Smooth muscle cell (in vitro differentiated cells): ENCODE measurements at regions not wholly inside any gene's neighbourhood (a gene's known extent, or its start where the extent isn't known, plus 50 kb on each side); places are given as distances from the start of the nearest gene placed in this dataset.

Experiments used
- DNase-seq: peaks from one replicate; lab custom pipeline; 2025; ENCODE audit not compliant: unreplicated experiment; lab: John Stamatoyannopoulos, UW
- H2AFZ ChIP-seq: fragments of 200-600 bp; sonication (generic); 2 replicates; pipeline ENCODE4 v1.6.0; 2016; ENCODE audit warnings: antibody characterized with exemption, low read depth, mild to moderate bottlenecking
- H3F3A ChIP-seq: fragments of 200-600 bp; sonication (generic); 2 replicates; pipeline ENCODE4 v1.6.0; 2017; ENCODE audit warnings: antibody characterized with exemption, low read depth
- H3K27ac ChIP-seq: fragments of 200-600 bp; sonication (generic); 2 replicates; pipeline ENCODE4 v1.5.1; 2016; ENCODE audit warnings: low read depth, mild to moderate bottlenecking
- H3K27me3 ChIP-seq: fragments of 200-600 bp; sonication (generic); 2 replicates; pipeline ENCODE4 v1.6.1; 2016; ENCODE audit warnings: low read depth, mild to moderate bottlenecking
- H3K36me3 ChIP-seq: fragments of 200-600 bp; sonication (generic); 2 replicates; pipeline ENCODE4 v1.5.1; 2016; ENCODE audit warnings: low read depth
- H3K4me1 ChIP-seq: fragments of 200-600 bp; sonication (generic); 2 replicates; pipeline ENCODE4 v1.5.1; 2016; ENCODE audit warnings: low read depth
- H3K4me2 ChIP-seq: fragments of 200-600 bp; sonication (generic); 2 replicates; pipeline ENCODE4 v1.6.0; 2016; ENCODE audit warnings: mild to moderate bottlenecking
- H3K4me3 ChIP-seq: fragments of 200-600 bp; sonication (generic); 2 replicates; pipeline ENCODE4 v1.5.1; 2016; ENCODE audit warnings: mild to moderate bottlenecking
- H3K79me2 ChIP-seq: fragments of 200-600 bp; sonication (generic); 2 replicates; pipeline ENCODE4 v1.6.0; 2016; ENCODE audit warnings: low read depth, mild to moderate bottlenecking
- H3K9ac ChIP-seq: fragments of 200-600 bp; sonication (generic); 2 replicates; pipeline ENCODE4 v1.6.0; 2016; ENCODE audit warnings: low read depth
- H3K9me3 ChIP-seq: fragments of 200-600 bp; sonication (generic); replicated peaks from 2 replicates; pipeline ENCODE4 v1.5.1; 2016; ENCODE audit warnings: low read depth
- H4K20me1 ChIP-seq: fragments of 200-600 bp; sonication (generic); 2 replicates; pipeline ENCODE4 v1.6.0; 2016; ENCODE audit warnings: low read depth
- WGBS: methylation state at CpG from one replicate; pipeline ENCODE4 v1.1.7; 2016; ENCODE audit warnings: low lambda C conversion rate; 5-methylcytosine and 5-hydroxymethylcytosine counted together
- TF ChIP-seq, protein P1 (sequence below): fragments of 200-600 bp; sonication (generic); IDR thresholded peaks from 2 replicates; pipeline ENCODE4 v1.5.1; 2017; ENCODE audit warnings: borderline replicate concordance, mild to moderate bottlenecking, antibody characterized with exemption; ENCODE audit not compliant: insufficient read depth, poor library complexity, severe bottlenecking

DNA sequence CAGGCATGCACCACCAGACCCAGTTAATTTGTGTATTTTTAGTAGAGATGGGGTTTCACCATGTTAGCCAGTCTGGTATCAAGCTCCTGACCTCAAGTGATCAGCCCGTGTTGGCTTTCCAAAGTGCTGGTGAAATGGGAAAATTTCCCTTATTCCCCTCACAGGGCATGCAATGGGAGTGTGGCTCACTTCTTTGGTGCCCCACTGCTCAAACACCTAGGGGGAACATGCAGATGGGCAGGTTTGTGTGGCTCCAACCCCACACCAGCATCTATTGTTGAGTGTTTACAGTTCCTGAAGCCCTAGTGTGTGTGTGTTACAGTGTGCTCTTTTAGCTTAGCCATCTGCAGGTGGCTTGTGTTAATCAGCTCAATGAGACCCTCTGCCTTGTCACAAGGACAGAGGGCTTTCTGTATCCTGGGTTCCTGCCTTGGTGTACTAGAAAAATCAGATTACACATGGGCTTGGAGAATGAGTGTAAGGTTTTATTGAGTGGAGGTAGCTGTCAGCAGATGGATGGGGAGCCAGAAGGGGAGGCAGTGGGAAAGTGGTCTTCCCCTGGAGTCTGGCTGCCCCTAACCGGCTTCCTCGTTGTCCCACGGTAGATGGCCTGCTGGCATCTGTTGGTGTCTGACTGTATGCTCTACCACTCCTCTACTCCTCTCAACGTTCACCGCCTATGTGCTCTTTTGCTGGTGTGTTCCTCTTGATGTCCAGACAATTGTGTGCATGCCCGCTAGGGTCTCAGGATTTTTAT is 248.1 kb upstream of the CBLB start:
- WGBS = 77% methylated on average over 7 of the region's 7 CpGs
- H3K4me3 ChIP-seq = no peak overlapping the region
- no peak overlapping the region for H3K9ac ChIP-seq
- no peak for DNase-seq
- H3K27me3 ChIP-seq = no peaks in the 10 kb centered on the region
- H3F3A ChIP-seq = peaks cover 6% of the 10 kb centered on the region
- H3K9me3 ChIP-seq = no peaks in the 10 kb centered on the region
- H4K20me1 ChIP-seq = no peaks in the 10 kb centered on the region
- H3K4me1 ChIP-seq = peaks cover 24% of the 10 kb centered on the region
- TF ChIP-seq, protein P1, sequence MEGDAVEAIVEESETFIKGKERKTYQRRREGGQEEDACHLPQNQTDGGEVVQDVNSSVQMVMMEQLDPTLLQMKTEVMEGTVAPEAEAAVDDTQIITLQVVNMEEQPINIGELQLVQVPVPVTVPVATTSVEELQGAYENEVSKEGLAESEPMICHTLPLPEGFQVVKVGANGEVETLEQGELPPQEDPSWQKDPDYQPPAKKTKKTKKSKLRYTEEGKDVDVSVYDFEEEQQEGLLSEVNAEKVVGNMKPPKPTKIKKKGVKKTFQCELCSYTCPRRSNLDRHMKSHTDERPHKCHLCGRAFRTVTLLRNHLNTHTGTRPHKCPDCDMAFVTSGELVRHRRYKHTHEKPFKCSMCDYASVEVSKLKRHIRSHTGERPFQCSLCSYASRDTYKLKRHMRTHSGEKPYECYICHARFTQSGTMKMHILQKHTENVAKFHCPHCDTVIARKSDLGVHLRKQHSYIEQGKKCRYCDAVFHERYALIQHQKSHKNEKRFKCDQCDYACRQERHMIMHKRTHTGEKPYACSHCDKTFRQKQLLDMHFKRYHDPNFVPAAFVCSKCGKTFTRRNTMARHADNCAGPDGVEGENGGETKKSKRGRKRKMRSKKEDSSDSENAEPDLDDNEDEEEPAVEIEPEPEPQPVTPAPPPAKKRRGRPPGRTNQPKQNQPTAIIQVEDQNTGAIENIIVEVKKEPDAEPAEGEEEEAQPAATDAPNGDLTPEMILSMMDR = no peak
- H2AFZ ChIP-seq = no peak overlapping the region
- no peak overlapping the region for H3K4me2 ChIP-seq
- no peak overlapping the region for H3K27ac ChIP-seq
- H3K36me3 ChIP-seq = no peaks in the 10 kb centered on the region
- no peaks in the 10 kb centered on the region for H3K79me2 ChIP-seq

DNA sequence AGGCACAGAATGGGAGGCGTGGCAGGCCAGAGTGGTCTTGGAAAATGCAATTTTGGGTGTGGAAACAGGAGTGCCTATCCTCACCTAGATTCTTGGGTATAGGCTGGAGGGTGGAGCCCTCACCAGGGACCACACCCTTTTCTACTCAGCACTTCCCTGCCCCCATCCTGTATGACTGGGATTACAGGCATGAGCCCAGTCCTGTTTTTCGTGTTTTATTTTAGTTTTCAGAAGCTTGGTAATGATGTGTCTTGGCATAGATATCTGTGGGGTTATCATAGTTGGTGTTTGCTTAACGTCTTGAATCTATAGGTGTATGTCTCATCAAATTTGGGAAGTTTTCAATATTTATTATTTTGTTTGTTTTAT is 248.7 kb upstream of the CBLB start:
- Histone ChIP-seq H3K27me3 (no peaks in the 10 kb centered on the region), H3K4me3 (no peak overlapping the region), H3K27ac (no peak overlapping the region), H3K9me3 (no peaks in the 10 kb centered on the region), H2AFZ (no peak overlapping the region), H3K36me3 (no peaks in the 10 kb centered on the region), H3K79me2 (no peaks in the 10 kb centered on the region), H4K20me1 (no peaks in the 10 kb centered on the region), H3K4me2 (no peak overlapping the region), H3K4me1 (peaks cover 24% of the 10 kb centered on the region), H3K9ac (no peak overlapping the region), H3F3A (peaks cover 6% of the 10 kb centered on the region)
- no peak for DNase-seq
- TF ChIP-seq, protein P1 = no peak
- WGBS = 87% methylated on average over 3 of the region's 3 CpGs

DNA sequence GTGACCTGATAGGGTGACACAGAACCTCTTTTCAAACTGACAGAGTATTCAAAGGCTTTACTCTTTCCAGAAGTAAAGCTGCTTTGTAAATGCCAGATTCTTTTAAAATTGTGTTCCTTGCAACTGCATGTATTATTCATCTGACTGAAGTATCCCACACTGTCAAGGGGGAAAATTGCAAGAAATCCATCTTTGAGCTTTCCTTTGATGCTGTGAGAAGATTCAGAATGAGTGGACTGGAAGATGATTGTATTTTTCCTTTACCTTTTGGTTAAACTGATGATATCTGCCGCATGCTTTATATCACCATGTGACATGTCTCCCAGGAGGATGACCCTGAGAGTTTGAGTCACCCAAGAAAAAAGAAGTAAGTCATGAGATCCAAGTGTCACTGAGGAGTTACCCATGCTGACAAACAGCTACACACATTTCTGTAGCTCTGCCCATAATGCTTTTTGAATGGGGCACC is 250.8 kb upstream of the CBLB start:
- no peaks in the 10 kb centered on the region for H3K9me3 ChIP-seq
- H4K20me1 ChIP-seq = no peaks in the 10 kb centered on the region
- peak overlapping the region; percentile 18 for H3K9ac ChIP-seq
- TF ChIP-seq, protein P1 = no peak
- peak overlapping the region; percentile 42 for H3K4me2 ChIP-seq
- DNase-seq = no peak
- H3F3A ChIP-seq = peaks cover 6% of the 10 kb centered on the region
- 46% methylated on average over 1 of the region's 1 CpG for WGBS
- H3K27me3 ChIP-seq = no peaks in the 10 kb centered on the region
- no peaks in the 10 kb centered on the region for H3K79me2 ChIP-seq
- no peaks in the 10 kb centered on the region for H3K36me3 ChIP-seq
- no peak overlapping the region for H3K4me3 ChIP-seq
- H2AFZ ChIP-seq = peak overlapping the region; percentile 28
- peak overlapping the region; percentile 89 for H3K27ac ChIP-seq
- H3K4me1 ChIP-seq = peaks cover 17% of the 10 kb centered on the region

DNA sequence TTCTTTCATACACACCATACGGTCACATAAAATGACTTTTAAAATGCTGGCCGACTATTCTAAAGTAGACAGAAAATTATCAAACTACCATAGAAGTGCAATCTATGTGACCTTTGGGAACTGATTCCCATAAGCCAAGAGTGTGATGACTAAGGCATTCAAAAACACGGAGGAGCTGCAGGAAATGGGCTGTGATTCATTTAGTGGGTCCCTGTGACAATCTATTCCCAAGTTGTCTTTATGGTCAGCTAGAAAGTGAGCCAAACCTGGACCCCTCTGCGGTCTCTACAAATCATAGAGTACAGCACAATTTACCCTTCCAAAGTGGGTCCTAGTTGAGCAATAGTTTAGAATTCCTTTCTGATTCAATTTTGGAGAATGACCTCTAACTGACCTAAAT is 251.5 kb upstream of the CBLB start:
- Histone ChIP-seq H3K79me2 (no peaks in the 10 kb centered on the region), H3K4me1 (peaks cover 16% of the 10 kb centered on the region), H3K27me3 (no peaks in the 10 kb centered on the region), H3K9ac (peak overlapping the region; percentile 18), H3K27ac (peak overlapping the region; percentile 89), H3K9me3 (no peaks in the 10 kb centered on the region), H3F3A (peaks cover 6% of the 10 kb centered on the region), H3K36me3 (no peaks in the 10 kb centered on the region), H4K20me1 (no peaks in the 10 kb centered on the region), H3K4me3 (no peak overlapping the region), H3K4me2 (peak overlapping the region; percentile 42), H2AFZ (no peak overlapping the region)
- no peak for DNase-seq
- TF ChIP-seq, protein P1 = no peak
- 19% methylated on average over 4 of the region's 4 CpGs for WGBS
